Osteocyte (in vitro differentiated cells): ENCODE measurements at regions not wholly inside any gene's neighbourhood (a gene's known extent, or its start where the extent isn't known, plus 50 kb on each side); places are given as distances from the start of the nearest gene placed in this dataset.
"Not testable (repeated sequence)": the region's sequence is repeated elsewhere in the genome, so short reads cannot be mapped to it uniquely, and the experiment has no call there.

Experiments
- DNase-seq: peaks from one replicate; pipeline ENCODE4 v3.0.0; 2021; ENCODE audit warnings: mixed read lengths; ENCODE audit not compliant: unreplicated experiment; ENCODE audit errors: extremely low spot score
- H3K27ac Mint-ChIP-seq: one replicate; pipeline ENCODE4 v1.8.0; 2021; ENCODE audit warnings: mild to moderate bottlenecking, mixed read lengths; ENCODE audit not compliant: unreplicated experiment
- H3K27me3 Mint-ChIP-seq: one replicate; pipeline ENCODE4 v1.8.0; 2021; ENCODE audit warnings: mixed read lengths; ENCODE audit not compliant: unreplicated experiment
- H3K36me3 Mint-ChIP-seq: one replicate; pipeline ENCODE4 v1.8.0; 2021; ENCODE audit warnings: mixed read lengths; ENCODE audit not compliant: unreplicated experiment
- H3K4me1 Mint-ChIP-seq: one replicate; pipeline ENCODE4 v1.8.0; 2021; ENCODE audit warnings: mixed read lengths; ENCODE audit not compliant: unreplicated experiment
- H3K4me3 Mint-ChIP-seq: one replicate; pipeline ENCODE4 v1.8.0; 2021; ENCODE audit warnings: mild to moderate bottlenecking, moderate library complexity, mixed read lengths; ENCODE audit not compliant: unreplicated experiment
- H3K9me3 Mint-ChIP-seq: one replicate; pipeline ENCODE4 v1.8.0; 2021; ENCODE audit warnings: mixed read lengths; ENCODE audit not compliant: unreplicated experiment
- TF ChIP-seq, protein P1 (sequence below): fragments of 200-600 bp; sonication (generic); IDR thresholded peaks from 2 replicates; pipeline ENCODE4 v1.5.0; 2021; ENCODE audit warnings: antibody characterized with exemption, mild to moderate bottlenecking, moderate library complexity

DNA sequence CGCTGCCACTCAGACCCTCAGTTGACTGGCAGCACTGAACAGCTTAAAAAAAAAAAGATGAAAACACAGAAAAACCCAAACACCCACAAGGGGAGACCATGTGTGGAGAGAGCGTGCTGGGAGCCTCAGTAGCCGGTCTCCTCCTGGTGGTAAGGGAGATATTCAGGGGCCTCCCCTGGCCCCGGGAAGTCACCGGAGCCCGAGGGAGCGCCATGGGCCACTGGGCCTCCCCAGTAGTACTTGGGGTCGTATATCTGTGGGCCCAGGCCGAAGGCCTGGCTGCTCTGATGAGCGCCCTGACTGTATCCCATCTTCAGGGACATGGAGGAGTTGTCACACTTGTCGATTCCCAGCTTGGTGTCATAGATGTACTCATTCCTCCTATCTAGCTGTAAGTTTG, 145.7 kb upstream of the TEKT4 start:
- Mint-ChIP-seq H3K27ac (no peak overlapping the region), H3K27me3 (no peaks in the 10 kb centered on the region), H3K4me3 (no peak overlapping the region), H3K36me3 (no peaks in the 10 kb centered on the region), H3K4me1 (no peaks in the 10 kb centered on the region), H3K9me3 (peaks cover 6% of the 10 kb centered on the region)
- TF ChIP-seq, protein P1, sequence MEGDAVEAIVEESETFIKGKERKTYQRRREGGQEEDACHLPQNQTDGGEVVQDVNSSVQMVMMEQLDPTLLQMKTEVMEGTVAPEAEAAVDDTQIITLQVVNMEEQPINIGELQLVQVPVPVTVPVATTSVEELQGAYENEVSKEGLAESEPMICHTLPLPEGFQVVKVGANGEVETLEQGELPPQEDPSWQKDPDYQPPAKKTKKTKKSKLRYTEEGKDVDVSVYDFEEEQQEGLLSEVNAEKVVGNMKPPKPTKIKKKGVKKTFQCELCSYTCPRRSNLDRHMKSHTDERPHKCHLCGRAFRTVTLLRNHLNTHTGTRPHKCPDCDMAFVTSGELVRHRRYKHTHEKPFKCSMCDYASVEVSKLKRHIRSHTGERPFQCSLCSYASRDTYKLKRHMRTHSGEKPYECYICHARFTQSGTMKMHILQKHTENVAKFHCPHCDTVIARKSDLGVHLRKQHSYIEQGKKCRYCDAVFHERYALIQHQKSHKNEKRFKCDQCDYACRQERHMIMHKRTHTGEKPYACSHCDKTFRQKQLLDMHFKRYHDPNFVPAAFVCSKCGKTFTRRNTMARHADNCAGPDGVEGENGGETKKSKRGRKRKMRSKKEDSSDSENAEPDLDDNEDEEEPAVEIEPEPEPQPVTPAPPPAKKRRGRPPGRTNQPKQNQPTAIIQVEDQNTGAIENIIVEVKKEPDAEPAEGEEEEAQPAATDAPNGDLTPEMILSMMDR: no peak
- no peak for DNase-seq

DNA sequence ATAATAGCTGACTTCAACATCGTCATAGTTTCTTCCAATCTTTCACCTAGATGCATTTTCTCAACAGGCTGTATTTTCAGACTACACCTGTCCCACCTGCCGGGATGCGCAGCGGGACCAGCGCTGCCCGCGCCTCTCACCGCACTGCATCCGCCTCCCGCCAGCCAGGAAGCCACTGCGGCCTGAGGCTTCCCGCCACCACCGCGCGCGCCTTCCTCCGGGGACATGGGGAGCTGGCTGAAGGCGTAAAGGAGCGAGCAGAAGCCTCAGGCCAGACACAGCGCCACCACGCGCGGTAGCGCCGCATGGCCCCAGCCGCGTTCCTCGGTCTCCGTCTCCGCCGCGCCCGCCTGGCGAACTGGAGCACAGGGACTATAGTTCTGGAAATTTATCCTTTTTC, 135.7 kb upstream of the TEKT4 start:
- not testable (repeated sequence) for H3K27me3 Mint-ChIP-seq, H3K9me3 Mint-ChIP-seq, DNase-seq, H3K36me3 Mint-ChIP-seq, H3K4me1 Mint-ChIP-seq, H3K27ac Mint-ChIP-seq, H3K4me3 Mint-ChIP-seq

DNA sequence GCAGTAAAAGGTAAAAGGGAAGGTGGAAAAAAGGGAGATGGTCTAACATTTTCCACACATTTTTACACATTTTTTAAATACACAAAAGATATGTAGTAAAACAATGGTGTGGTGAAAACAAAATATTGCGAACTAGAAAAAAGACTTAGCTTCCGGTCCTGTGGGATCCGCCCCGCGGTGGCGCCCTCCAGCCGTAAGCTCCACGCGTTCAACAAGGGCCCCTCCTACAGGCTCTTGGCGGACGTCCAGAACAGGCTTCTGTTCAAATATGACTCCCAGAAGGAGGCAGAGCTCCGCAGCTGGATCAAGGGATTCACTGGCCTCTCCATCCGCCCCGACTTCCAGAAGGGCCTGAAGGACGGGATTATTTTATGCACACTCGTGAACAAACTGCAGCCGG, 134.1 kb upstream of the TEKT4 start:
- DNase-seq, H3K27ac Mint-ChIP-seq, H3K4me3 Mint-ChIP-seq, H3K27me3 Mint-ChIP-seq, H3K9me3 Mint-ChIP-seq, H3K36me3 Mint-ChIP-seq, H3K4me1 Mint-ChIP-seq: not testable (repeated sequence)

DNA sequence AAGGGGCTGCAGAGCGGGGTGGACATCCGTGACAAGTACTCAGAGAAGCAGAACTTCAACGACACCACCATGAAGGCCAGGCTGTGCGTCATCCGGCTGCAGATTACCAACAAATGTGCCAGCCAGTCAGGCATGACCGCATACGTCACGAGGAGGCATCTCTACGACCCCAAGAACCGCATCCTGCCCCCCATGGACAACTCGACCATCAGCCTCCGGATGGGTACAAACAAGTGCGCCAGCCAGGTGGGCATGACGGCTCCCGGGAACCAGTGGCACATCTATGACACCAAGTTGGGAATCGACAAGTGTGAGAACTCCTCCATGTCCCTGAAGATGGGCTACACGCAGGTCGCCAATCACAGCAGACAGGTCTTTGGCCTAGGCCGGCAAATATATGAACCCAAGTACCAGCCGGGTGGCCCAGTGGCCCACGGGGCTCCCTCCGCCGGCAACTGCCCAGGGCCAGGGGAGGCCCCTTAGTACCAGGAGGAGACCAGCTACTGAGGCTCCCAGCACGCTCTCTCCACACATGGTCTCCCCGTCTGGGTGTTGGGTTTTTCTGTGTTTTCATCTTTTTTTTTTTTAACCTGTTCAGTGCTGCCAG, 133.4 kb upstream of the TEKT4 start:
- not testable (repeated sequence) for H3K9me3 Mint-ChIP-seq, DNase-seq, H3K4me1 Mint-ChIP-seq, H3K27me3 Mint-ChIP-seq, H3K4me3 Mint-ChIP-seq, H3K27ac Mint-ChIP-seq, H3K36me3 Mint-ChIP-seq

DNA sequence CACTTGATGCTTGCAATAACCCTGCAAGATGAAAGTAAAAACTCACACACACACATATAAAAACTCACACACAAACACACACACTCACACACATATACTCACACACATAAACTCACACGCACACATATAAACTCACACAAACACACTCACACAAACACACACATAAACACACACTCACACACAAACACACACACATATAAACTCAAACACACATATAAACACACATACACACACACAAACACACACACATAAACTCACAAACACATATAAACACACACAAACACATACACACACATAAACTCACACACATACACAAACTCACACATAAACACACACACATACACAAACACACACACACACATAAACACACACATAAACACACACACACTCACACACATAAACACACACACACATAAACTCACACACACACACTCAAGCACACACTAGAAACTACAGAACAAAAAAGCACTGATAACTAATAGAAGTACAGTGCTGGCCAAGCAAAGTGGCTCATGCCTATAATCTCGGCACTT, 117.7 kb upstream of the TEKT4 start:
- Mint-ChIP-seq H3K4me1 (no peaks in the 10 kb centered on the region), H3K9me3 (peaks cover 28% of the 10 kb centered on the region), H3K36me3 (no peaks in the 10 kb centered on the region), H3K27ac (no peak overlapping the region), H3K27me3 (no peaks in the 10 kb centered on the region), H3K4me3 (no peak overlapping the region)
- TF ChIP-seq, protein P1: no peak
- no peak for DNase-seq

DNA sequence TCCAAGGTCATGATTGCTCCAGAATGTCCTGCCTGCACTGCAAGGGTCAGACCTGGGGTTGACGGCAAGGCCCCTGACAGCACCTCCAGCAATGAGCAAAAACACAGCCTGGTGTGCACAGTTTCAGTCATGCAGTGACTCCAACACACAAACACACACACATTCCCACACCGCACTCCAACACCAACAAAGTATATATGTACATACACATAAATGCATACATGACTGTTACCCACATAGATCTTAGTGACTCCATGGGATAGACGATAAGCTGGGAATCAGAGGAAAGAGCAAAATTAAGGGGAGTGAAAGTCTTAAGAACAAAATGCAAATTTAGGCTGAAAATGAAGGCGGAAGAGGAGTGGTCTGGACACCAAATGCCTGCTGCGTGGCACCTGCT, 112.7 kb upstream of the TEKT4 start:
- Mint-ChIP-seq H3K4me3 (no peak overlapping the region), H3K36me3 (no peaks in the 10 kb centered on the region), H3K9me3 (peaks cover 38% of the 10 kb centered on the region), H3K27ac (no peak overlapping the region), H3K4me1 (no peaks in the 10 kb centered on the region), H3K27me3 (no peaks in the 10 kb centered on the region)
- DNase-seq: no peak
- TF ChIP-seq, protein P1: no peak
